Mesendoderm (in vitro differentiated cells): ENCODE measurements at regions not wholly inside any gene's neighbourhood (a gene's known extent, or its start where the extent isn't known, plus 50 kb on each side); places are given as distances from the start of the nearest gene placed in this dataset.
A peak's percentile ranks its signal among the peaks of the same experiment; 100 is the strongest.

Source experiments
- DNase-seq: peaks from one replicate; pipeline ENCODE4 v3.0.0; 2013
- H2AK5ac ChIP-seq: 2 replicates; pipeline ENCODE4 v1.6.1; 2013; ENCODE audit warnings: low read length, inconsistent platforms
- H2BK120ac ChIP-seq: 2 replicates; pipeline ENCODE4 v1.6.1; 2013; ENCODE audit warnings: low read depth, mild to moderate bottlenecking, low read length, moderate library complexity, mixed read lengths
- H2BK15ac ChIP-seq: replicated peaks from 2 replicates; pipeline ENCODE4 v1.6.1; 2013; ENCODE audit warnings: low read depth, mild to moderate bottlenecking, moderate library complexity
- H2BK5ac ChIP-seq: 2 replicates; pipeline ENCODE4 v1.6.1; 2013; ENCODE audit warnings: low read length, inconsistent platforms
- H3K18ac ChIP-seq: 2 replicates; pipeline ENCODE4 v1.6.1; 2013; ENCODE audit warnings: mild to moderate bottlenecking, low read length, mixed read lengths
- H3K23ac ChIP-seq: one replicate; pipeline ENCODE4 v1.6.1; 2013; ENCODE audit warnings: low read length
- H3K27ac ChIP-seq: 2 replicates; pipeline ENCODE4 v1.5.1; 2013; ENCODE audit warnings: low read depth, mild to moderate bottlenecking, inconsistent platforms, low read length, moderate library complexity
- H3K27me3 ChIP-seq: 2 replicates; pipeline ENCODE4 v1.6.1; 2013; ENCODE audit warnings: low read length, control low read depth, mild to moderate bottlenecking, inconsistent platforms; ENCODE audit not compliant: insufficient read depth, poor library complexity
- H3K36me3 ChIP-seq: 2 replicates; pipeline ENCODE4 v1.6.1; 2013; ENCODE audit warnings: low read length, inconsistent platforms; ENCODE audit not compliant: control insufficient read depth, insufficient read depth
- H3K4ac ChIP-seq: one replicate; pipeline ENCODE4 v1.6.1; 2013; ENCODE audit warnings: low read depth, mild to moderate bottlenecking, low read length, moderate library complexity
- H3K4me1 ChIP-seq: 2 replicates; pipeline ENCODE4 v1.6.1; 2013; ENCODE audit warnings: low read depth, low read length, inconsistent platforms; ENCODE audit not compliant: control insufficient read depth
- H3K4me2 ChIP-seq: 2 replicates; pipeline ENCODE4 v1.6.1; 2013; ENCODE audit warnings: low read length
- H3K4me3 ChIP-seq: 2 replicates; pipeline ENCODE4 v1.5.1; 2013; ENCODE audit warnings: mild to moderate bottlenecking, low read length
- H3K56ac ChIP-seq: one replicate; pipeline ENCODE4 v1.6.1; 2013; ENCODE audit warnings: low read length
- H3K79me1 ChIP-seq: 2 replicates; pipeline ENCODE4 v1.6.1; 2013; ENCODE audit warnings: low read length, inconsistent platforms
- H3K79me2 ChIP-seq: 2 replicates; pipeline ENCODE4 v1.6.1; 2013; ENCODE audit warnings: mild to moderate bottlenecking, low read length; ENCODE audit not compliant: control insufficient read depth, insufficient read depth
- H3K9ac ChIP-seq: 2 replicates; pipeline ENCODE4 v1.6.1; 2013; ENCODE audit warnings: low read length, inconsistent platforms
- H4K5ac ChIP-seq: one replicate; pipeline ENCODE4 v1.6.1; 2013; ENCODE audit warnings: low read length
- H4K8ac ChIP-seq: one replicate; pipeline ENCODE4 v1.6.1; 2013; ENCODE audit warnings: low read depth, mild to moderate bottlenecking, control low read depth, low read length, moderate library complexity
- WGBS: extraction: QIAGEN DNeasy Blood & Tissue Kit; methylation state at CpG from one replicate; pipeline ENCODE4 v1.1.7; 2013; ENCODE audit warnings: low lambda C conversion rate, missing lambda C conversion rate; ENCODE audit not compliant: insufficient coverage; ENCODE audit errors: extremely low coverage; 5-methylcytosine and 5-hydroxymethylcytosine counted together

DNA sequence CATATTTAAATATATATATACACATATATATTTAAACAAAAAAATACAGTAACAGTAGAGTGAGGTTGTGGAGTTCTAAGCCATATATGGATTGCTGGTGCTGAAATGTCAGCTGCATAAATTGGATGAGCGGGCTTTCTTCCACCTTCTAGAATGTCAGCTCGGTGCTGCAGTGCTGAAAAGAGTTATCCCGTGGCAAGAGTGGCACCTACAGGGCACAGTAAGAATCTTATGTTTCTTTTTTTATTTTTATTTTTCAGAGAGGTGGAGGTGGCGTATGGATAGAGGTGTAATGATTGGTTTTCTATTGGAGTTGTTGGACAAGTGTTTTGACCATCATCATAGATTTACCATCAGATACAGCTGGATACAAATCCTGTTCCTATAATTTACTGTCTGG, 86.2 kb upstream of the DYNC1I1 start:
- H2AK5ac ChIP-seq, result no peak overlapping the region
- no peak overlapping the region for H2BK15ac ChIP-seq
- H3K79me2 ChIP-seq, result no peaks in the 10 kb centered on the region
- H3K23ac ChIP-seq, result no peak overlapping the region
- H3K18ac ChIP-seq, result no peak overlapping the region
- WGBS, result no CpG with 5 or more reads among the region's 4 CpGs
- H3K4me3 ChIP-seq, result no peak overlapping the region
- H3K4me2 ChIP-seq, result no peak overlapping the region
- H4K8ac ChIP-seq, result no peak overlapping the region
- no peak overlapping the region for H2BK5ac ChIP-seq
- no peak overlapping the region for H2BK120ac ChIP-seq
- no peak overlapping the region for H4K5ac ChIP-seq
- H3K4ac ChIP-seq, result no peak overlapping the region
- H3K79me1 ChIP-seq, result no peaks in the 10 kb centered on the region
- peak; percentile 67 for DNase-seq
- no peak overlapping the region for H3K9ac ChIP-seq
- no peaks in the 10 kb centered on the region for H3K27me3 ChIP-seq
- H3K56ac ChIP-seq, result no peak overlapping the region
- H3K4me1 ChIP-seq, result no peaks in the 10 kb centered on the region
- H3K36me3 ChIP-seq, result no peaks in the 10 kb centered on the region
- no peak overlapping the region for H3K27ac ChIP-seq

DNA sequence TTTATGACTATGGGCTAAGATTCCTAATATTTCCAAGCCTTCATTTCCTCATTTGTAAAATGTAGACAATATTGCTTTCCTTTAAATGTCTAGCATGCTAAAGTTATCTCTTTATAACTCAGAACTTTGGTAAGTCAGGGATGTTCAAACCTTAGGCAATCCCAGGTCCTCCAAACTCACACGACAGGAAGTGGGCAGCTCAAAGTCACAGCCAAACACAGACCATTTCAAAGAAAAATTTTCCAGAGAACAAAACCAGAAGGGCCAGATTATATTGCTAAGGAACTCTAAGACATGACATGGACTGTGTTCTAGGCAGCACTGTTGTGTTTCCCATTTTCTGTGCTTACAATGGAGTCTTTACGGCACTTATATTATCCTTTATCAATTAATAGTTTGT, 87.8 kb upstream of the DYNC1I1 start:
- no CpG with 5 or more reads among the region's 2 CpGs for WGBS
- Histone ChIP-seq H3K27me3 (no peaks in the 10 kb centered on the region), H2BK120ac (no peak overlapping the region), H3K4me1 (no peaks in the 10 kb centered on the region), H4K8ac (no peak overlapping the region), H4K5ac (no peak overlapping the region), H3K36me3 (no peaks in the 10 kb centered on the region), H2BK5ac (no peak overlapping the region), H3K18ac (no peak overlapping the region), H2BK15ac (no peak overlapping the region), H3K9ac (no peak overlapping the region), H3K79me2 (no peaks in the 10 kb centered on the region), H2AK5ac (no peak overlapping the region), H3K56ac (no peak overlapping the region), H3K4ac (no peak overlapping the region), H3K79me1 (no peaks in the 10 kb centered on the region), H3K23ac (no peak overlapping the region), H3K4me2 (no peak overlapping the region), H3K4me3 (no peak overlapping the region), H3K27ac (no peak overlapping the region)
- DNase-seq, result no peak

DNA sequence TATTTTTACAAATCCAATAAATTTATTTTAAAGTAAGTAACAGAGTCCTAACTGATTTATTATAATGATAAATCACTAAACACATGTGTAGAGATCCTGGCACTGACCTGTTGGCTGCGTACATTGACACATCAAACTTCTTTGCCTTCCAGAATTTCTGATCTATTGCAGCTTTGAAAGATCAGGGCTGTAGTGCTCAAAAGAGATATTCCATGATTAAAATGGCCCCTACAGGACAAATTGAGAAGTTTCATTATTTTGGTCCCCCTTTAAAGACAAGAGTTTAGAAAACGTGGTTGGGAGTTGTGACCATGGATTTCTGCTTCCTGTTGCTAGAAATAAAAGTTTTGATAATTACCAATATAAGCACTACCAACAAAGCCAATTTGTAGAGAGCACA, 87.7 kb upstream of the PDK4 start:
- Histone ChIP-seq H3K4me2 (no peak overlapping the region), H4K5ac (no peak overlapping the region), H2AK5ac (no peak overlapping the region), H3K23ac (no peak overlapping the region), H3K27ac (no peak overlapping the region), H2BK120ac (no peak overlapping the region), H2BK5ac (no peak overlapping the region), H3K56ac (no peak overlapping the region), H3K27me3 (no peaks in the 10 kb centered on the region), H2BK15ac (no peak overlapping the region), H4K8ac (no peak overlapping the region), H3K36me3 (no peaks in the 10 kb centered on the region), H3K4ac (no peak overlapping the region), H3K18ac (no peak overlapping the region), H3K4me3 (no peak overlapping the region), H3K79me2 (no peaks in the 10 kb centered on the region), H3K9ac (no peak overlapping the region), H3K79me1 (no peaks in the 10 kb centered on the region), H3K4me1 (no peaks in the 10 kb centered on the region)
- no CpG with 5 or more reads among the region's 2 CpGs for WGBS
- DNase-seq, result peak; percentile 33

DNA sequence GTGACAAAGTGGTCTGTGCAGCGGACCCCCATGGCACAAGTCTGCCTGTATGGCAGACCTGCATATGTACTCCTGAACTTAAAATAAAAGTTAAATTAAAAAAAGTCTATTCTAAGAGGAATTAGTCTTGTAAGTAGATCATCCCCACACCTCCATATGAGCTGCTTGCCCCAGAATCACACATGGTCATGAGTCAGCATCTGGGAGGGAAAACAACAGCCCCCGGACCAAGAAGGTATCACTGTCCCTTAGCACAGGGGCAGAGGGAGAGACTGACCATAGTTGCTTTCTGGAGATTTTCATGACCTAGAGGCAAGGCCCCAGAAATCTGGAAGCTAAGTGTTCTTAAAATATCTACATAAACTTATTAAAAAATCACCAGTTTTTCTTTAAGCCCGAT, 86.6 kb upstream of the PDK4 start:
- Histone ChIP-seq H3K4ac (no peak overlapping the region), H3K79me1 (no peaks in the 10 kb centered on the region), H3K4me3 (no peak overlapping the region), H3K9ac (no peak overlapping the region), H3K4me1 (no peaks in the 10 kb centered on the region), H3K4me2 (no peak overlapping the region), H3K27ac (no peak overlapping the region), H2BK5ac (no peak overlapping the region), H3K79me2 (no peaks in the 10 kb centered on the region), H3K27me3 (no peaks in the 10 kb centered on the region), H3K36me3 (no peaks in the 10 kb centered on the region), H4K8ac (no peak overlapping the region), H4K5ac (no peak overlapping the region), H2BK15ac (no peak overlapping the region), H2BK120ac (no peak overlapping the region), H3K23ac (no peak overlapping the region), H3K18ac (no peak overlapping the region), H3K56ac (no peak overlapping the region), H2AK5ac (no peak overlapping the region)
- DNase-seq, result no peak
- no CpG with 5 or more reads among the region's 3 CpGs for WGBS

DNA sequence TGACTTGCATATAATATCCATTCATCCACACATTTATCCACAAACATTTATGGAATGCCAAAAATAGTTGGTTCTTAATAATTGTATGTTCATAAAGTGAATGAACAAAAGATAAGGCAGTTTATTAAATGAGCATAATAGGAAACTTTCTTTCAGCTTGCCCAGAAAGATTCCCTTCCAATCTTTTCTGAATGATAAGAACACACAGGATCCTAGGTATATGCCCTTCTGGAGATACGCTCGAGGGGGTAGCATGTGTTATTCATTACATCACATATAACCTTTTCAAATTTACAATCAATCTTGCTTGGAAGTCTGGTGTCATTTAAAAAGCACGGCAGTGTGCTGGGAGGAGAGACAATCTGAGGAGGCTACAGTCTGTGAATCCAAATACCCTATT, 80.4 kb upstream of the PDK4 start:
- Histone ChIP-seq H4K5ac (no peak overlapping the region), H3K27ac (no peak overlapping the region), H3K79me1 (no peaks in the 10 kb centered on the region), H3K18ac (no peak overlapping the region), H3K4ac (no peak overlapping the region), H2BK5ac (no peak overlapping the region), H3K4me3 (no peak overlapping the region), H3K4me2 (no peak overlapping the region), H3K56ac (no peak overlapping the region), H2BK15ac (no peak overlapping the region), H3K4me1 (no peaks in the 10 kb centered on the region), H2BK120ac (no peak overlapping the region), H4K8ac (no peak overlapping the region), H3K79me2 (no peaks in the 10 kb centered on the region), H3K27me3 (no peaks in the 10 kb centered on the region), H3K36me3 (no peaks in the 10 kb centered on the region), H3K9ac (no peak overlapping the region), H2AK5ac (no peak overlapping the region), H3K23ac (no peak overlapping the region)
- WGBS, result no CpG with 5 or more reads among the region's 3 CpGs
- no peak for DNase-seq

DNA sequence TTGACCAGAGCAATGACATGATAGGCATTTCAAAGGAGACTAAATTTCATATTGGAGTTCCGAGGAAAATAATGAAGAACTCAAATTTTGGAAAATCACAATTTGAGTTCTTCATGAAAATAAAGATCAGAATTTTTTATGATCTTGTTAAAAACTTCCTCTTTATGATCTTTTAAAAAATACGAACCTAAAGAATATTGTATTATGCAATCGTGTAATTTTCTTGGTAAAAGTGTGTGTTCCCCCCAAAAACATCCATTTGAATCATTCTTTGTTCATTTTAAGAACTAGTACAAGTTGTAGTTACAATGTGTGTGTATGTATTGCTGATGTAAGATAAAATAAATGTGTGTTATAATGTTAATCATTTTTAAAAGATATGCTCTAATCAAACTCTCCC, 79.3 kb upstream of the PDK4 start:
- no peak overlapping the region for H4K8ac ChIP-seq
- no CpG with 5 or more reads among the region's 3 CpGs for WGBS
- H3K9ac ChIP-seq, result no peak overlapping the region
- no peaks in the 10 kb centered on the region for H3K4me1 ChIP-seq
- no peak overlapping the region for H4K5ac ChIP-seq
- H3K18ac ChIP-seq, result no peak overlapping the region
- no peaks in the 10 kb centered on the region for H3K36me3 ChIP-seq
- H3K27me3 ChIP-seq, result no peaks in the 10 kb centered on the region
- no peak overlapping the region for H3K23ac ChIP-seq
- no peak overlapping the region for H3K56ac ChIP-seq
- H2AK5ac ChIP-seq, result no peak overlapping the region
- no peak overlapping the region for H3K4ac ChIP-seq
- H3K4me2 ChIP-seq, result no peak overlapping the region
- no peak overlapping the region for H3K4me3 ChIP-seq
- DNase-seq, result no peak
- no peak overlapping the region for H3K27ac ChIP-seq
- H2BK120ac ChIP-seq, result no peak overlapping the region
- H3K79me1 ChIP-seq, result no peaks in the 10 kb centered on the region
- H2BK15ac ChIP-seq, result no peak overlapping the region
- no peak overlapping the region for H2BK5ac ChIP-seq
- no peaks in the 10 kb centered on the region for H3K79me2 ChIP-seq
